DND-41 (cell line): ENCODE measurements at regions not wholly inside any gene's neighbourhood (a gene's known extent, or its start where the extent isn't known, plus 50 kb on each side); places are given as distances from the start of the nearest gene placed in this dataset.

Experiments used
- ATAC-seq: fragments of 200-7000 bp; cut with Tn5 transposase; 3 replicates; pipeline ENCODE4 v1.9.1; 2021; ENCODE audit warnings: low read depth; ENCODE audit not compliant: insufficient read depth
- DNase-seq: peaks from one replicate; pipeline ENCODE4 v3.0.0-alpha.2; 2020
- H2AFZ ChIP-seq: 2 replicates; pipeline ENCODE4 v1.6.0; 2012; ENCODE audit warnings: low read depth, low read length
- H3K27ac ChIP-seq: 2 replicates; pipeline ENCODE4 v1.5.1; 2012; ENCODE audit warnings: low read length, inconsistent platforms
- H3K27me3 ChIP-seq: fragments of 200-600 bp; sonication (generic); 2 replicates; pipeline ENCODE4 v1.6.0; 2012; ENCODE audit warnings: low read length, mild to moderate bottlenecking, inconsistent platforms; ENCODE audit not compliant: insufficient read depth, poor library complexity
- H3K36me3 ChIP-seq: 2 replicates; pipeline ENCODE4 v1.5.1; 2012; ENCODE audit warnings: low read length, inconsistent platforms; ENCODE audit not compliant: insufficient read depth
- H3K4me1 ChIP-seq: 2 replicates; pipeline ENCODE4 v1.5.1; 2012; ENCODE audit warnings: mild to moderate bottlenecking, low read length; ENCODE audit not compliant: insufficient read depth
- H3K4me2 ChIP-seq: 2 replicates; pipeline ENCODE4 v1.6.0; 2012; ENCODE audit warnings: mild to moderate bottlenecking, moderate library complexity, low read length, inconsistent platforms; ENCODE audit not compliant: insufficient read depth
- H3K4me3 ChIP-seq, 2 experiments: fragments of 200-600 bp in 1 of 2; shearing (Covaris generic) in 1 of 2; 2 replicates each; pipeline ENCODE4 v1.5.1; 2012 to 2016; ENCODE audit warnings: inconsistent platforms in 2 of 2, low read length in 2 of 2, mild to moderate bottlenecking in 2 of 2, low read depth in 1 of 2, moderate library complexity in 1 of 2
- H3K79me2 ChIP-seq: 2 replicates; pipeline ENCODE4 v1.6.0; 2012; ENCODE audit warnings: low read length, inconsistent platforms; ENCODE audit not compliant: insufficient read depth
- H3K9ac ChIP-seq: 2 replicates; pipeline ENCODE4 v1.6.0; 2012; ENCODE audit warnings: low read depth, mild to moderate bottlenecking, inconsistent platforms, low read length, moderate library complexity
- H3K9me3 ChIP-seq: 2 replicates; pipeline ENCODE4 v1.5.1; 2012; ENCODE audit warnings: low read length, moderate library complexity, mild to moderate bottlenecking, inconsistent platforms; ENCODE audit not compliant: insufficient read depth, severe bottlenecking
- H4K20me1 ChIP-seq: 2 replicates; pipeline ENCODE4 v1.6.0; 2012; ENCODE audit warnings: low read length; ENCODE audit not compliant: insufficient read depth
- CTCF ChIP-seq: IDR thresholded peaks from 2 replicates; pipeline ENCODE4 v1.5.1; 2012; ENCODE audit warnings: borderline replicate concordance, low read length, moderate library complexity, mild to moderate bottlenecking; ENCODE audit not compliant: poor library complexity, severe bottlenecking; ENCODE audit errors: extremely low read depth
- EZH2 ChIP-seq: IDR thresholded peaks from 3 replicates; pipeline ENCODE4 v1.6.1; 2012; ENCODE audit warnings: borderline replicate concordance, low read depth, mild to moderate bottlenecking, moderate library complexity, low read length, inconsistent platforms; ENCODE audit not compliant: severe bottlenecking

DNA sequence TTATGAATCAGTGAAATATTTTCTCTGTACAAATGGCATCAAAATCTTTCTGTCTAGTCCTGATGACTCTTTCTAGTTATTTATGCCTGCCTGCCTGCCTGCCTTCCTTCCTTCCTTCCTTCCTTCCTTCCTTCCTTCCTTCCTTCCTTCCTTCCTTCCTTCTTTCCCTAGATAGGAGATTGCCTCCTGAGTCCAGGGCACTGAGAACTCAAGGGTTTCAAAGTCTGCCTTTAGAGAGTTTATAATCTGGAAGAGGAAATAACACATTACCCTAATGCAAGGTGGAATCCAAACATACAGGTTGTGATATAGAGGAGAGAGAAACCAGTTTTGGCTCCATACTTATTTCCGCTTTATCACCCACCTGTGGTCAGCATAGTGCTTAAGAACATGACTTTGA is 98.1 kb upstream of the SERPINE2 start:
- ATAC-seq = no peak
- Histone ChIP-seq H3K4me1 (no peaks in the 10 kb centered on the region), H3K9ac (no peak overlapping the region)

DNA sequence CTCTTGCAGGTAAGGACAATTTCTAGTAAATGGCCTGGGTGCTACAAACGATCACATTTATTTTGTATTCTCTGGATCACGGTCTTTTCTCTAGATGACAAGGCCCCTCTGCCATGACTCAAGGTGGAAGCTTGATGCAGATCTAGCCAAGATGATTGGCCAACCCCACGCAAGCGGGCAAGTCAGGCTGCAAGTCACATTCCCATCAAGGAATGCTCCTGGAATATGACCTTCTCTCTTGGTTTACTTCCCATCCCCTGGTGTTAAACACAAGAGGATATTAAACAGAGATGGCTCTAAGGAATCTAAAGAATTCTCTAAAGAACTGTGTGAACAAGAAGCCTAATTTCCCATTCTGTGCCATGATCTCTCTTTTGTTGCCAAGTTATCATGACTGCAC is 97.3 kb upstream of the SERPINE2 start:
- Histone ChIP-seq H4K20me1 (no peaks in the 10 kb centered on the region), H2AFZ (no peak overlapping the region), H3K4me1 (no peaks in the 10 kb centered on the region), H3K36me3 (no peaks in the 10 kb centered on the region), H3K4me2 (no peak overlapping the region), H3K27ac (no peak overlapping the region), H3K27me3 (no peaks in the 10 kb centered on the region), H3K4me3 (no peak overlapping the region), H3K9me3 (no peaks in the 10 kb centered on the region), H3K79me2 (no peaks in the 10 kb centered on the region), H3K9ac (no peak overlapping the region)
- DNase-seq = no peak
- TF ChIP-seq CTCF (no peak), EZH2 (no peak)
- ATAC-seq = no peak

More for the DNA sequence above, 98.1 kb upstream of the SERPINE2 start:
- Histone ChIP-seq H3K4me2 (no peak overlapping the region), H4K20me1 (no peaks in the 10 kb centered on the region), H3K9me3 (no peaks in the 10 kb centered on the region), H3K27me3 (no peaks in the 10 kb centered on the region), H2AFZ (no peak overlapping the region), H3K79me2 (no peaks in the 10 kb centered on the region), H3K4me3 (no peak overlapping the region), H3K27ac (no peak overlapping the region), H3K36me3 (no peaks in the 10 kb centered on the region)
- DNase-seq = no peak
- no peak for TF ChIP-seq CTCF

DNA sequence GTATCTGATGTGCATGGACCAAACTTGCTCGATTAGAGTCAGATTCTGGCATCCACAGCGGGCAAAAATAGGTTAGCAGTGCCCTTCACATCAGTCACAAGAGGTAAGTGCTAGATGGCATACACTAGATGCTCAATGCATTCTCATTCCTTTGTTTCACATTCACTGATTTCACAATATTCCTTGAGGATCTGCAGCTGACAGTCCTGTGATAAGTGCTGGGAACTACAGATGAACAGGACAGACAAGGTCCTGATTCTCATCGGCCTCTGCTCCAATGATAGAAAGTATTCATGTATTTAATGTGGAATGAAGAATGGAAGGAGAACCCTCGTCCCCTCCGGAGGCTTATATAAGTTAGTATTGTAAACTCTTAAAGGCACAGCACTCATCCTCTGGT is 96.8 kb upstream of the SERPINE2 start:
- TF ChIP-seq EZH2 (no peak), CTCF (no peak)
- H3K27ac ChIP-seq = no peak overlapping the region
- no peaks in the 10 kb centered on the region for H4K20me1 ChIP-seq
- no peak for ATAC-seq
- H3K9me3 ChIP-seq = no peaks in the 10 kb centered on the region
- no peak overlapping the region for H3K9ac ChIP-seq
- no peaks in the 10 kb centered on the region for H3K27me3 ChIP-seq
- H3K4me1 ChIP-seq = no peaks in the 10 kb centered on the region
- H3K4me2 ChIP-seq = no peak overlapping the region
- H3K79me2 ChIP-seq = no peaks in the 10 kb centered on the region
- no peaks in the 10 kb centered on the region for H3K36me3 ChIP-seq
- no peak for DNase-seq
- no peak overlapping the region for H2AFZ ChIP-seq
- no peak overlapping the region for H3K4me3 ChIP-seq

GRCh38 chr2:224134003-224134734 is 95.1 kb upstream of the SERPINE2 start:
- H3K4me3 ChIP-seq = no peak overlapping the region
- H3K9me3 ChIP-seq = no peaks in the 10 kb centered on the region
- no peaks in the 10 kb centered on the region for H3K27me3 ChIP-seq
- H3K9ac ChIP-seq = no peak overlapping the region
- no peak for DNase-seq
- H3K27ac ChIP-seq = no peak overlapping the region
- no peak for TF ChIP-seq CTCF
- no peak for TF ChIP-seq EZH2
- no peaks in the 10 kb centered on the region for H4K20me1 ChIP-seq
- no peaks in the 10 kb centered on the region for H3K36me3 ChIP-seq
- H3K4me2 ChIP-seq = no peak overlapping the region
- no peak overlapping the region for H2AFZ ChIP-seq
- no peaks in the 10 kb centered on the region for H3K79me2 ChIP-seq
- ATAC-seq = no peak
- H3K4me1 ChIP-seq = no peaks in the 10 kb centered on the region
